ENCODE measurements at regions not wholly inside any gene's neighbourhood (a gene's known extent, or its start where the extent isn't known, plus 50 kb on each side); places are given as distances from the start of the nearest gene placed in this dataset.

GRCh38 chr6:8557014-8557748 is 121.8 kb upstream of the SLC35B3 start:
- POLR2A ChIA-PET (ENCODE audit: unreplicated experiment): no interaction called here
- Histone ChIP-seq H3K27ac (ENCODE audit: low read length) (no peak overlapping the region), H3K79me2 (ENCODE audit: low read length) (no peaks in the 10 kb centered on the region), H3K4me1 (ENCODE audit: insufficient read depth, low read length) (peaks cover 23% of the 10 kb centered on the region), H3K4me2 (ENCODE audit: low read length) (peak overlapping the region; percentile 2), H3K36me3 (ENCODE audit: low read depth, low read length) (no peaks in the 10 kb centered on the region), H3K9me3 (ENCODE audit: low read length) (no peaks in the 10 kb centered on the region), H3K9me2 (replicated peaks; ENCODE audit: low read length) (no peaks in the 10 kb centered on the region), H3K9ac (ENCODE audit: low read length) (no peak overlapping the region), H4K20me1 (ENCODE audit: low read length) (no peaks in the 10 kb centered on the region), H2AFZ (ENCODE audit: low read length) (no peak overlapping the region), H3K4me3 (ENCODE audit: low read length) (no peak overlapping the region), H3K27me3 (ENCODE audit: low read length) (no peaks in the 10 kb centered on the region), H3F3A (ENCODE audit: low read length, unreplicated experiment) (no peaks in the 10 kb centered on the region)
- CTCF ChIA-PET: no interaction called here
- intact Hi-C loops (cut with micrococcal nuclease): loop anchor here (2.0 kb wide), 1 partner anchor 32 kb away; no protein-coding TSS in a partner anchor
- BruUV-seq (replicated peaks): no TSS peak
- DNase-seq (no peak), ATAC-seq (no peak)
- TF ChIP-seq EZH2phosphoT487 (IDR thresholded peaks at IDR 0.05; ENCODE audit: borderline replicate concordance, low read length) (no peak), CTCF (conservative IDR thresholded peaks at IDR 0.05; ENCODE audit: low read depth, low read length) (no peak)

- no peaks in the 10 kb centered on the region for H3K27me3 ChIP-seq (ENCODE audit: low read length)
- H3K9ac ChIP-seq (ENCODE audit: low read length): no peak overlapping the region
- ATAC-seq: peak; percentile 85
- peak overlapping the region; percentile 33; the same call in 1 of the 2 replicates for H3K27ac ChIP-seq (ENCODE audit: low read length)
- no peaks in the 10 kb centered on the region for H4K20me1 ChIP-seq (ENCODE audit: low read length)
- DNase-seq: peak; percentile 84
- no peak overlapping the region for H2AFZ ChIP-seq (ENCODE audit: low read length)
- ChIA-PET POLR2A (ENCODE audit: unreplicated experiment) (no interaction called here), CTCF (no interaction called here)
- no peaks in the 10 kb centered on the region for H3K9me2 ChIP-seq (replicated peaks; ENCODE audit: low read length)
- H3K9me3 ChIP-seq (ENCODE audit: low read length): no peaks in the 10 kb centered on the region
- peak overlapping the region; percentile 48 for H3K4me2 ChIP-seq (ENCODE audit: low read length)
- peaks cover 23% of the 10 kb centered on the region for H3K4me1 ChIP-seq (ENCODE audit: insufficient read depth, low read length)
- H3K79me2 ChIP-seq (ENCODE audit: low read length): no peaks in the 10 kb centered on the region
- intact Hi-C loops (cut with micrococcal nuclease): loop anchor here (2.0 kb wide), 1 partner anchor 32 kb away; no protein-coding TSS in a partner anchor
- H3K36me3 ChIP-seq (ENCODE audit: low read depth, low read length): no peaks in the 10 kb centered on the region
- no peak overlapping the region for H3K4me3 ChIP-seq (ENCODE audit: low read length)
- TF ChIP-seq EZH2phosphoT487 (IDR thresholded peaks at IDR 0.05; ENCODE audit: borderline replicate concordance, low read length) (no peak), CTCF (conservative IDR thresholded peaks at IDR 0.05; ENCODE audit: low read depth, low read length) (no peak), EZH2 (IDR thresholded peaks at IDR 0.05; ENCODE audit: low read length, unreplicated experiment) (no peak)
- H3F3A ChIP-seq (ENCODE audit: low read length, unreplicated experiment): no peaks in the 10 kb centered on the region
- no TSS peak for BruUV-seq (replicated peaks)
Observed at GRCh38 chr6:8556370-8557013, 121.1 kb upstream of the SLC35B3 start.

GRCh38 chr6:8551993-8552392 is 116.6 kb upstream of the SLC35B3 start:
- H3K9me2 ChIP-seq (replicated peaks; ENCODE audit: low read length): no peaks in the 10 kb centered on the region
- no peaks in the 10 kb centered on the region for H3K79me2 ChIP-seq (ENCODE audit: low read length)
- BruUV-seq (replicated peaks): no TSS peak
- intact Hi-C loops (cut with micrococcal nuclease): no loop called here
- H2AFZ ChIP-seq (ENCODE audit: low read length): no peak overlapping the region
- no peak overlapping the region for H3K4me3 ChIP-seq (ENCODE audit: low read length)
- H3K4me2 ChIP-seq (ENCODE audit: low read length): no peak overlapping the region
- peaks cover 17% of the 10 kb centered on the region for H3K27me3 ChIP-seq (ENCODE audit: low read length)
- H3K27ac ChIP-seq (ENCODE audit: low read length): no peak overlapping the region
- peaks cover 15% of the 10 kb centered on the region for H3K4me1 ChIP-seq (ENCODE audit: insufficient read depth, low read length)
- H3K36me3 ChIP-seq (ENCODE audit: low read depth, low read length): no peaks in the 10 kb centered on the region
- no peak for TF ChIP-seq EZH2 (IDR thresholded peaks at IDR 0.05; ENCODE audit: low read length, unreplicated experiment)
- no peak for TF ChIP-seq EZH2phosphoT487 (IDR thresholded peaks at IDR 0.05; ENCODE audit: borderline replicate concordance, low read length)
- TF ChIP-seq CTCF (conservative IDR thresholded peaks at IDR 0.05; ENCODE audit: low read depth, low read length): no peak
- H3F3A ChIP-seq (ENCODE audit: low read length, unreplicated experiment): no peaks in the 10 kb centered on the region
- no peak for ATAC-seq
- H3K9me3 ChIP-seq (ENCODE audit: low read length): no peaks in the 10 kb centered on the region
- ChIA-PET POLR2A (ENCODE audit: unreplicated experiment) (no interaction called here), CTCF (no interaction called here)
- DNase-seq: no peak
- no peaks in the 10 kb centered on the region for H4K20me1 ChIP-seq (ENCODE audit: low read length)
- no peak overlapping the region for H3K9ac ChIP-seq (ENCODE audit: low read length)

Measured in PC-3 (cell line).